ENCODE measurements at regions not wholly inside any gene's neighbourhood (a gene's known extent, or its start where the extent isn't known, plus 50 kb on each side); places are given as distances from the start of the nearest gene placed in this dataset.

DNA sequence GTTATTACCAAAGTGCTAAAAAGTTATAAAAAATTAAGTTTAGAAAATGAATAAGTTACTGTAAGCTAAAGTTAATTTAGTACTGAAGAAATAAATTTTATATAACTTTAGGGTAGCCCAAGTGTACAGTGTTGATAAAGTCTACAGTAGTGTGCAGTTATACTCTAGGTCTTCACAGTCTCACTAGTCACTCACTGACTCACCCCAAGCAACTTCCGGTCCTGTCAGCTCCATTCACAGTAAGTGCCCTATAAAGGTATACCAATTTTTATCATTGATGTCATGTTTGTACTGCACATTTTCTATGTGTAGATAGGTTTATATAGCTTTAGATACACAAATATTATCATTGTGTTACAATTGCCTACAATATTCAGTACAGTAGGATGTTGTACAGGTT is 518.3 kb upstream of the PIK3C3 start (continued):
- TF ChIP-seq, protein P1, sequence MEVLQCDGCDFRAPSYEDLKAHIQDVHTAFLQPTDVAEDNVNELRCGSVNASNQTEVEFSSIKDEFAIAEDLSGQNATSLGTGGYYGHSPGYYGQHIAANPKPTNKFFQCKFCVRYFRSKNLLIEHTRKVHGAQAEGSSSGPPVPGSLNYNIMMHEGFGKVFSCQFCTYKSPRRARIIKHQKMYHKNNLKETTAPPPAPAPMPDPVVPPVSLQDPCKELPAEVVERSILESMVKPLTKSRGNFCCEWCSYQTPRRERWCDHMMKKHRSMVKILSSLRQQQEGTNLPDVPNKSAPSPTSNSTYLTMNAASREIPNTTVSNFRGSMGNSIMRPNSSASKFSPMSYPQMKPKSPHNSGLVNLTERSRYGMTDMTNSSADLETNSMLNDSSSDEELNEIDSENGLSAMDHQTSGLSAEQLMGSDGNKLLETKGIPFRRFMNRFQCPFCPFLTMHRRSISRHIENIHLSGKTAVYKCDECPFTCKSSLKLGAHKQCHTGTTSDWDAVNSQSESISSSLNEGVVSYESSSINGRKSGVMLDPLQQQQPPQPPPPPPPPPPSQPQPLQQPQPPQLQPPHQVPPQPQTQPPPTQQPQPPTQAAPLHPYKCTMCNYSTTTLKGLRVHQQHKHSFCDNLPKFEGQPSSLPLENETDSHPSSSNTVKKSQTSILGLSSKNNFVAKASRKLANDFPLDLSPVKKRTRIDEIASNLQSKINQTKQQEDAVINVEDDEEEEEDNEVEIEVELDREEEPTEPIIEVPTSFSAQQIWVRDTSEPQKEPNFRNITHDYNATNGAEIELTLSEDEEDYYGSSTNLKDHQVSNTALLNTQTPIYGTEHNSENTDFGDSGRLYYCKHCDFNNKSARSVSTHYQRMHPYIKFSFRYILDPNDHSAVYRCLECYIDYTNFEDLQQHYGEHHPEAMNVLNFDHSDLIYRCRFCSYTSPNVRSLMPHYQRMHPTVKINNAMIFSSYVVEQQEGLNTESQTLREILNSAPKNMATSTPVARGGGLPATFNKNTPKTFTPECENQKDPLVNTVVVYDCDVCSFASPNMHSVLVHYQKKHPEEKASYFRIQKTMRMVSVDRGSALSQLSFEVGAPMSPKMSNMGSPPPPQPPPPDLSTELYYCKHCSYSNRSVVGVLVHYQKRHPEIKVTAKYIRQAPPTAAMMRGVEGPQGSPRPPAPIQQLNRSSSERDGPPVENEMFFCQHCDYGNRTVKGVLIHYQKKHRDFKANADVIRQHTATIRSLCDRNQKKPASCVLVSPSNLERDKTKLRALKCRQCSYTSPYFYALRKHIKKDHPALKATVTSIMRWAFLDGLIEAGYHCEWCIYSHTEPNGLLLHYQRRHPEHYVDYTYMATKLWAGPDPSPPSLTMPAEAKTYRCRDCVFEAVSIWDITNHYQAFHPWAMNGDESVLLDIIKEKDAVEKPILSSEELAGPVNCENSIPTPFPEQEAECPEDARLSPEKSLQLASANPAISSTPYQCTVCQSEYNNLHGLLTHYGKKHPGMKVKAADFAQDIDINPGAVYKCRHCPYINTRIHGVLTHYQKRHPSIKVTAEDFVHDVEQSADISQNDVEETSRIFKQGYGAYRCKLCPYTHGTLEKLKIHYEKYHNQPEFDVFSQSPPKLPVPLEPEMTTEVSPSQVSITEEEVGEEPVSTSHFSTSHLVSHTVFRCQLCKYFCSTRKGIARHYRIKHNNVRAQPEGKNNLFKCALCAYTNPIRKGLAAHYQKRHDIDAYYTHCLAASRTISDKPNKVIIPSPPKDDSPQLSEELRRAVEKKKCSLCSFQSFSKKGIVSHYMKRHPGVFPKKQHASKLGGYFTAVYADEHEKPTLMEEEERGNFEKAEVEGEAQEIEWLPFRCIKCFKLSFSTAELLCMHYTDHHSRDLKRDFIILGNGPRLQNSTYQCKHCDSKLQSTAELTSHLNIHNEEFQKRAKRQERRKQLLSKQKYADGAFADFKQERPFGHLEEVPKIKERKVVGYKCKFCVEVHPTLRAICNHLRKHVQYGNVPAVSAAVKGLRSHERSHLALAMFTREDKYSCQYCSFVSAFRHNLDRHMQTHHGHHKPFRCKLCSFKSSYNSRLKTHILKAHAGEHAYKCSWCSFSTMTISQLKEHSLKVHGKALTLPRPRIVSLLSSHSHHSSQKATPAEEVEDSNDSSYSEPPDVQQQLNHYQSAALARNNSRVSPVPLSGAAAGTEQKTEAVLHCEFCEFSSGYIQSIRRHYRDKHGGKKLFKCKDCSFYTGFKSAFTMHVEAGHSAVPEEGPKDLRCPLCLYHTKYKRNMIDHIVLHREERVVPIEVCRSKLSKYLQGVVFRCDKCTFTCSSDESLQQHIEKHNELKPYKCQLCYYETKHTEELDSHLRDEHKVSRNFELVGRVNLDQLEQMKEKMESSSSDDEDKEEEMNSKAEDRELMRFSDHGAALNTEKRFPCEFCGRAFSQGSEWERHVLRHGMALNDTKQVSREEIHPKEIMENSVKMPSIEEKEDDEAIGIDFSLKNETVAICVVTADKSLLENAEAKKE (CRISPR knock-in tag; IDR thresholded peaks at IDR 0.05), result no peak
- TF ChIP-seq, protein P2, sequence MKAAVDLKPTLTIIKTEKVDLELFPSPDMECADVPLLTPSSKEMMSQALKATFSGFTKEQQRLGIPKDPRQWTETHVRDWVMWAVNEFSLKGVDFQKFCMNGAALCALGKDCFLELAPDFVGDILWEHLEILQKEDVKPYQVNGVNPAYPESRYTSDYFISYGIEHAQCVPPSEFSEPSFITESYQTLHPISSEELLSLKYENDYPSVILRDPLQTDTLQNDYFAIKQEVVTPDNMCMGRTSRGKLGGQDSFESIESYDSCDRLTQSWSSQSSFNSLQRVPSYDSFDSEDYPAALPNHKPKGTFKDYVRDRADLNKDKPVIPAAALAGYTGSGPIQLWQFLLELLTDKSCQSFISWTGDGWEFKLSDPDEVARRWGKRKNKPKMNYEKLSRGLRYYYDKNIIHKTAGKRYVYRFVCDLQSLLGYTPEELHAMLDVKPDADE (IDR thresholded peaks at IDR 0.05), result no peak
- TF ChIP-seq EZH2phosphoT487 (IDR thresholded peaks at IDR 0.05; ENCODE audit: unreplicated experiment) (no peak), CREB1 (CRISPR knock-in tag; IDR thresholded peaks at IDR 0.05; ENCODE audit: low read depth) (no peak), JUNB (IDR thresholded peaks at IDR 0.05; ENCODE audit: unreplicated experiment) (no peak), ZNF114 (CRISPR knock-in tag; IDR thresholded peaks at IDR 0.05) (no peak), POLR2AphosphoS5 (IDR thresholded peaks at IDR 0.05; ENCODE audit: low read depth) (no peak), ZNF331 (CRISPR knock-in tag; IDR thresholded peaks at IDR 0.05; ENCODE audit: low read depth) (no peak), STAT1 (IDR thresholded peaks at IDR 0.05; ENCODE audit: unreplicated experiment) (no peak)
- TF ChIP-seq, protein P3, sequence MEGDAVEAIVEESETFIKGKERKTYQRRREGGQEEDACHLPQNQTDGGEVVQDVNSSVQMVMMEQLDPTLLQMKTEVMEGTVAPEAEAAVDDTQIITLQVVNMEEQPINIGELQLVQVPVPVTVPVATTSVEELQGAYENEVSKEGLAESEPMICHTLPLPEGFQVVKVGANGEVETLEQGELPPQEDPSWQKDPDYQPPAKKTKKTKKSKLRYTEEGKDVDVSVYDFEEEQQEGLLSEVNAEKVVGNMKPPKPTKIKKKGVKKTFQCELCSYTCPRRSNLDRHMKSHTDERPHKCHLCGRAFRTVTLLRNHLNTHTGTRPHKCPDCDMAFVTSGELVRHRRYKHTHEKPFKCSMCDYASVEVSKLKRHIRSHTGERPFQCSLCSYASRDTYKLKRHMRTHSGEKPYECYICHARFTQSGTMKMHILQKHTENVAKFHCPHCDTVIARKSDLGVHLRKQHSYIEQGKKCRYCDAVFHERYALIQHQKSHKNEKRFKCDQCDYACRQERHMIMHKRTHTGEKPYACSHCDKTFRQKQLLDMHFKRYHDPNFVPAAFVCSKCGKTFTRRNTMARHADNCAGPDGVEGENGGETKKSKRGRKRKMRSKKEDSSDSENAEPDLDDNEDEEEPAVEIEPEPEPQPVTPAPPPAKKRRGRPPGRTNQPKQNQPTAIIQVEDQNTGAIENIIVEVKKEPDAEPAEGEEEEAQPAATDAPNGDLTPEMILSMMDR (conservative IDR thresholded peaks at IDR 0.05; ENCODE audit: low read depth in 2 of 2), result no peak
- TF ChIP-seq, protein P4, sequence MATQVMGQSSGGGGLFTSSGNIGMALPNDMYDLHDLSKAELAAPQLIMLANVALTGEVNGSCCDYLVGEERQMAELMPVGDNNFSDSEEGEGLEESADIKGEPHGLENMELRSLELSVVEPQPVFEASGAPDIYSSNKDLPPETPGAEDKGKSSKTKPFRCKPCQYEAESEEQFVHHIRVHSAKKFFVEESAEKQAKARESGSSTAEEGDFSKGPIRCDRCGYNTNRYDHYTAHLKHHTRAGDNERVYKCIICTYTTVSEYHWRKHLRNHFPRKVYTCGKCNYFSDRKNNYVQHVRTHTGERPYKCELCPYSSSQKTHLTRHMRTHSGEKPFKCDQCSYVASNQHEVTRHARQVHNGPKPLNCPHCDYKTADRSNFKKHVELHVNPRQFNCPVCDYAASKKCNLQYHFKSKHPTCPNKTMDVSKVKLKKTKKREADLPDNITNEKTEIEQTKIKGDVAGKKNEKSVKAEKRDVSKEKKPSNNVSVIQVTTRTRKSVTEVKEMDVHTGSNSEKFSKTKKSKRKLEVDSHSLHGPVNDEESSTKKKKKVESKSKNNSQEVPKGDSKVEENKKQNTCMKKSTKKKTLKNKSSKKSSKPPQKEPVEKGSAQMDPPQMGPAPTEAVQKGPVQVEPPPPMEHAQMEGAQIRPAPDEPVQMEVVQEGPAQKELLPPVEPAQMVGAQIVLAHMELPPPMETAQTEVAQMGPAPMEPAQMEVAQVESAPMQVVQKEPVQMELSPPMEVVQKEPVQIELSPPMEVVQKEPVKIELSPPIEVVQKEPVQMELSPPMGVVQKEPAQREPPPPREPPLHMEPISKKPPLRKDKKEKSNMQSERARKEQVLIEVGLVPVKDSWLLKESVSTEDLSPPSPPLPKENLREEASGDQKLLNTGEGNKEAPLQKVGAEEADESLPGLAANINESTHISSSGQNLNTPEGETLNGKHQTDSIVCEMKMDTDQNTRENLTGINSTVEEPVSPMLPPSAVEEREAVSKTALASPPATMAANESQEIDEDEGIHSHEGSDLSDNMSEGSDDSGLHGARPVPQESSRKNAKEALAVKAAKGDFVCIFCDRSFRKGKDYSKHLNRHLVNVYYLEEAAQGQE (IDR thresholded peaks at IDR 0.05; ENCODE audit: unreplicated experiment), result no peak

Data from GM23338 (cell line).